Activated CD8-positive, alpha-beta memory T cell treated with anti-CD3 and anti-CD28 coated beads, Interleukin-2, amount 10 ng/mL, durations not matched to agents 7 days and 5 days (primary cell): ENCODE measurements at regions not wholly inside any gene's neighbourhood (a gene's known extent, or its start where the extent isn't known, plus 50 kb on each side); places are given as distances from the start of the nearest gene placed in this dataset.
"Not testable (repeated sequence)": the region's sequence is repeated elsewhere in the genome, so short reads cannot be mapped to it uniquely, and the experiment has no call there.

Experiments
- ATAC-seq: fragments of 150-1000 bp; cut with Tn5 transposase; one replicate; pipeline ENCODE4 v1.10.0; 2021; ENCODE audit warnings: moderate library complexity
- CTCF ChIA-PET: fragments of 350-600 bp; sonication (Branson Sonifier 250); formaldehyde crosslinking; loops from one replicate; lab custom pipeline; 2021; ENCODE audit warnings: antibody characterized with exemption; lab: Charles Lee
- DNase-seq: peaks from one replicate; pipeline ENCODE4 v3.0.0-alpha.2; 2020
- H3K27ac Mint-ChIP-seq: one replicate; pipeline ENCODE4 v1.8.0; 2021; ENCODE audit warnings: mild to moderate bottlenecking, mixed read lengths
- H3K27me3 Mint-ChIP-seq: one replicate; pipeline ENCODE4 v1.8.0; 2021; ENCODE audit warnings: mixed read lengths
- H3K36me3 Mint-ChIP-seq: one replicate; pipeline ENCODE4 v1.8.0; 2021; ENCODE audit warnings: mild to moderate bottlenecking, mixed read lengths
- H3K4me1 Mint-ChIP-seq: one replicate; pipeline ENCODE4 v1.8.0; 2021; ENCODE audit warnings: mixed read lengths
- H3K4me3 Mint-ChIP-seq: one replicate; pipeline ENCODE4 v1.8.0; 2021; ENCODE audit warnings: mild to moderate bottlenecking, moderate library complexity, mixed read lengths
- H3K9me3 Mint-ChIP-seq: one replicate; pipeline ENCODE4 v1.8.0; 2022; ENCODE audit warnings: low read depth, mixed read lengths

GRCh38 chr3:74267588-74268184 lies 346.8 kb downstream of the CNTN3 start:
- ATAC-seq (no peak), DNase-seq (no peak)
- no peaks in the 10 kb centered on the region for H3K36me3 Mint-ChIP-seq
- no peaks in the 10 kb centered on the region for H3K4me1 Mint-ChIP-seq
- H3K9me3 Mint-ChIP-seq = no peaks in the 10 kb centered on the region
- no peaks in the 10 kb centered on the region for H3K27me3 Mint-ChIP-seq
- no peak overlapping the region for H3K27ac Mint-ChIP-seq
- H3K4me3 Mint-ChIP-seq = no peak overlapping the region
- CTCF ChIA-PET = no interaction called here

- ATAC-seq = no peak
- CTCF ChIA-PET = no interaction called here
- H3K4me1 Mint-ChIP-seq = no peaks in the 10 kb centered on the region
- H3K36me3 Mint-ChIP-seq = no peaks in the 10 kb centered on the region
- no peaks in the 10 kb centered on the region for H3K9me3 Mint-ChIP-seq
- no peak overlapping the region for H3K27ac Mint-ChIP-seq
- no peak overlapping the region for H3K4me3 Mint-ChIP-seq
- DNase-seq = no peak
- H3K27me3 Mint-ChIP-seq = no peaks in the 10 kb centered on the region
Observed at GRCh38 chr3:74267131-74267530, 347.3 kb downstream of the CNTN3 start.

- ATAC-seq (no peak), DNase-seq (no peak)
- no peak overlapping the region for H3K4me3 Mint-ChIP-seq
- H3K9me3 Mint-ChIP-seq = no peaks in the 10 kb centered on the region
- no peaks in the 10 kb centered on the region for H3K27me3 Mint-ChIP-seq
- no peaks in the 10 kb centered on the region for H3K36me3 Mint-ChIP-seq
- H3K4me1 Mint-ChIP-seq = no peaks in the 10 kb centered on the region
- CTCF ChIA-PET = no interaction called here
- no peak overlapping the region for H3K27ac Mint-ChIP-seq
Observed at GRCh38 chr3:74265069-74265468, 349.4 kb downstream of the CNTN3 start.

GRCh38 chr3:74263031-74263430 lies 351.4 kb downstream of the CNTN3 start:
- no peak for ATAC-seq
- Mint-ChIP-seq H3K27me3 (no peaks in the 10 kb centered on the region), H3K27ac (no peak overlapping the region), H3K9me3 (peaks cover 5% of the 10 kb centered on the region), H3K4me1 (no peaks in the 10 kb centered on the region), H3K36me3 (no peaks in the 10 kb centered on the region), H3K4me3 (no peak overlapping the region)
- CTCF ChIA-PET = no interaction called here
- DNase-seq = no peak

GRCh38 chr3:74233091-74233490 lies 381.4 kb downstream of the CNTN3 start:
- ATAC-seq (no peak), DNase-seq (no peak)
- peaks cover 10% of the 10 kb centered on the region for H3K9me3 Mint-ChIP-seq
- no peaks in the 10 kb centered on the region for H3K4me1 Mint-ChIP-seq
- no peaks in the 10 kb centered on the region for H3K36me3 Mint-ChIP-seq
- no peaks in the 10 kb centered on the region for H3K27me3 Mint-ChIP-seq
- H3K4me3 Mint-ChIP-seq = no peak overlapping the region
- CTCF ChIA-PET = no interaction called here
- H3K27ac Mint-ChIP-seq = no peak overlapping the region

- H3K27me3 Mint-ChIP-seq = no peaks in the 10 kb centered on the region
- CTCF ChIA-PET = no interaction called here
- DNase-seq = no peak
- H3K4me3 Mint-ChIP-seq = no peak overlapping the region
- H3K4me1 Mint-ChIP-seq = no peaks in the 10 kb centered on the region
- no peaks in the 10 kb centered on the region for H3K36me3 Mint-ChIP-seq
- H3K9me3 Mint-ChIP-seq = peaks cover 10% of the 10 kb centered on the region
- no peak overlapping the region for H3K27ac Mint-ChIP-seq
- ATAC-seq = no peak
Observed at GRCh38 chr3:74217467-74217866, 397.0 kb downstream of the CNTN3 start.

GRCh38 chr3:74214286-74214685 lies 400.2 kb downstream of the CNTN3 start:
- ATAC-seq (no peak), DNase-seq (no peak)
- Mint-ChIP-seq H3K4me3 (no peak overlapping the region), H3K9me3 (peaks cover 12% of the 10 kb centered on the region), H3K36me3 (no peaks in the 10 kb centered on the region), H3K27me3 (no peaks in the 10 kb centered on the region), H3K27ac (no peak overlapping the region), H3K4me1 (no peaks in the 10 kb centered on the region)
- CTCF ChIA-PET = no interaction called here

GRCh38 chr3:74210739-74211138 lies 403.7 kb downstream of the CNTN3 start:
- ATAC-seq = no peak
- H3K4me3 Mint-ChIP-seq = no peak overlapping the region
- H3K27me3 Mint-ChIP-seq = no peaks in the 10 kb centered on the region
- peaks cover 17% of the 10 kb centered on the region for H3K9me3 Mint-ChIP-seq
- CTCF ChIA-PET = no interaction called here
- DNase-seq = no peak
- no peaks in the 10 kb centered on the region for H3K4me1 Mint-ChIP-seq
- no peaks in the 10 kb centered on the region for H3K36me3 Mint-ChIP-seq
- no peak overlapping the region for H3K27ac Mint-ChIP-seq

- no peaks in the 10 kb centered on the region for H3K4me1 Mint-ChIP-seq
- no peak overlapping the region for H3K27ac Mint-ChIP-seq
- CTCF ChIA-PET = no interaction called here
- DNase-seq (no peak), ATAC-seq (no peak)
- H3K36me3 Mint-ChIP-seq = no peaks in the 10 kb centered on the region
- peaks cover 5% of the 10 kb centered on the region for H3K9me3 Mint-ChIP-seq
- no peak overlapping the region for H3K4me3 Mint-ChIP-seq
- H3K27me3 Mint-ChIP-seq = no peaks in the 10 kb centered on the region
Observed at GRCh38 chr3:74200952-74201351, 413.5 kb downstream of the CNTN3 start.

- H3K27me3 Mint-ChIP-seq, H3K4me1 Mint-ChIP-seq, H3K4me3 Mint-ChIP-seq, ATAC-seq, H3K36me3 Mint-ChIP-seq, H3K27ac Mint-ChIP-seq, DNase-seq: not testable (repeated sequence)
- peaks cover 12% of the 10 kb centered on the region for H3K9me3 Mint-ChIP-seq
- CTCF ChIA-PET = interaction anchor here (0.6 kb wide), 1 partner anchor 64 kb away, joined by 3 read pairs; no protein-coding TSS in a partner anchor
Observed at GRCh38 chr3:74178664-74179063, 435.8 kb downstream of the CNTN3 start.

- no peak for ATAC-seq
- no peaks in the 10 kb centered on the region for H3K27me3 Mint-ChIP-seq
- CTCF ChIA-PET = no interaction called here
- no peak overlapping the region for H3K4me3 Mint-ChIP-seq
- no peak overlapping the region for H3K27ac Mint-ChIP-seq
- peaks cover 5% of the 10 kb centered on the region for H3K9me3 Mint-ChIP-seq
- no peaks in the 10 kb centered on the region for H3K4me1 Mint-ChIP-seq
- no peak for DNase-seq
- H3K36me3 Mint-ChIP-seq = no peaks in the 10 kb centered on the region
Observed at GRCh38 chr3:74173090-74173489, 441.4 kb downstream of the CNTN3 start.

GRCh38 chr3:74167926-74168325 lies 446.5 kb downstream of the CNTN3 start:
- Mint-ChIP-seq H3K9me3 (peaks cover 3% of the 10 kb centered on the region), H3K27ac (no peak overlapping the region), H3K27me3 (no peaks in the 10 kb centered on the region), H3K4me1 (no peaks in the 10 kb centered on the region), H3K4me3 (no peak overlapping the region), H3K36me3 (no peaks in the 10 kb centered on the region)
- DNase-seq = no peak
- ATAC-seq = no peak
- CTCF ChIA-PET = no interaction called here

- ATAC-seq (no peak), DNase-seq (no peak)
- CTCF ChIA-PET = no interaction called here
- H3K9me3 Mint-ChIP-seq = peaks cover 7% of the 10 kb centered on the region
- no peak overlapping the region for H3K4me3 Mint-ChIP-seq
- H3K36me3 Mint-ChIP-seq = no peaks in the 10 kb centered on the region
- no peak overlapping the region for H3K27ac Mint-ChIP-seq
- H3K27me3 Mint-ChIP-seq = no peaks in the 10 kb centered on the region
- no peaks in the 10 kb centered on the region for H3K4me1 Mint-ChIP-seq
Observed at GRCh38 chr3:74165211-74165610, 449.2 kb downstream of the CNTN3 start.

GRCh38 chr3:74149466-74149865 lies 465.0 kb downstream of the CNTN3 start:
- ATAC-seq (no peak), DNase-seq (no peak)
- Mint-ChIP-seq H3K27me3 (no peaks in the 10 kb centered on the region), H3K4me1 (no peaks in the 10 kb centered on the region), H3K4me3 (no peak overlapping the region), H3K27ac (no peak overlapping the region), H3K36me3 (no peaks in the 10 kb centered on the region), H3K9me3 (peaks cover 11% of the 10 kb centered on the region)
- CTCF ChIA-PET = no interaction called here

- Mint-ChIP-seq H3K27ac (no peak overlapping the region), H3K4me3 (no peak overlapping the region), H3K9me3 (peaks cover 9% of the 10 kb centered on the region), H3K4me1 (no peaks in the 10 kb centered on the region), H3K36me3 (no peaks in the 10 kb centered on the region), H3K27me3 (no peaks in the 10 kb centered on the region)
- CTCF ChIA-PET = no interaction called here
- ATAC-seq (no peak), DNase-seq (no peak)
Observed at GRCh38 chr3:74145277-74145676, 469.2 kb downstream of the CNTN3 start.
